ENCODE measurements at regions not wholly inside any gene's neighbourhood (a gene's known extent, or its start where the extent isn't known, plus 50 kb on each side); places are given as distances from the start of the nearest gene placed in this dataset.
"Not testable (repeated sequence)": the region's sequence is repeated elsewhere in the genome, so short reads cannot be mapped to it uniquely, and the experiment has no call there.

DNA sequence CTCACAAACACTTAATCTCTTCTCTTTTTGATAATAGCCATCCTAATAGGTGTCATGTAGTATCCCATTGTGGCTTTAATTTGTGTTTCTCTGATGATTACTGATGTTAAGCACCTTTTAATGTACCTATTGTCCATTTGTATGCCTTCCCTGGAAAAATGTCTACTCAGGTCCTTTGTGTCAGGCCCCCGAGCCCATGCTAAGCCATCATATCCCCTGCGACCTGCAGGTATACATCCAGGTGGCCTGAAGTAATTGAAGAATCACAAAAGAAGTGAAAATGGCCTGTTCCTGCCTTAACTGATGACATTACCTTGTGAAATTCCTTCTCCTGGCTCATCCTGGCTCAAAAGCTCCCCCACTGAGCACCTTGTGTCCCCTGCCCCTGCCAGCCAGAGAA is 269.4 kb downstream of the NUF2 start:
- TF ChIP-seq CTCF, POLR2A (IDR thresholded peaks at IDR 0.05): not testable (repeated sequence)

Data from heart left ventricle (tissue), 13 donors.